ENCODE measurements at regions not wholly inside any gene's neighbourhood (a gene's known extent, or its start where the extent isn't known, plus 50 kb on each side); places are given as distances from the start of the nearest gene placed in this dataset.

- intact Hi-C loops (cut with DNase I; ENCODE audit: low total_unique reads), result no loop called here
- H3K4me1 ChIP-seq, result no peaks in the 10 kb centered on the region
- in situ Hi-C loops (cut with MboI; ENCODE audit: low pct_ligation_motif_present in 1 of 4, low pct_unique_long_range_greater_than_20kb in 1 of 4, low sequenced_read_pairs in 3 of 4), result no loop called here
- DNase-seq, result no peak
- no peaks in the 10 kb centered on the region for H3K36me3 ChIP-seq
- no peaks in the 10 kb centered on the region for H3K9me3 ChIP-seq
- TF ChIP-seq POLR2AphosphoS5 (IDR thresholded peaks at IDR 0.05) (no peak), POLR2A (IDR thresholded peaks at IDR 0.05) (no peak)
- TF ChIP-seq, protein P1, sequence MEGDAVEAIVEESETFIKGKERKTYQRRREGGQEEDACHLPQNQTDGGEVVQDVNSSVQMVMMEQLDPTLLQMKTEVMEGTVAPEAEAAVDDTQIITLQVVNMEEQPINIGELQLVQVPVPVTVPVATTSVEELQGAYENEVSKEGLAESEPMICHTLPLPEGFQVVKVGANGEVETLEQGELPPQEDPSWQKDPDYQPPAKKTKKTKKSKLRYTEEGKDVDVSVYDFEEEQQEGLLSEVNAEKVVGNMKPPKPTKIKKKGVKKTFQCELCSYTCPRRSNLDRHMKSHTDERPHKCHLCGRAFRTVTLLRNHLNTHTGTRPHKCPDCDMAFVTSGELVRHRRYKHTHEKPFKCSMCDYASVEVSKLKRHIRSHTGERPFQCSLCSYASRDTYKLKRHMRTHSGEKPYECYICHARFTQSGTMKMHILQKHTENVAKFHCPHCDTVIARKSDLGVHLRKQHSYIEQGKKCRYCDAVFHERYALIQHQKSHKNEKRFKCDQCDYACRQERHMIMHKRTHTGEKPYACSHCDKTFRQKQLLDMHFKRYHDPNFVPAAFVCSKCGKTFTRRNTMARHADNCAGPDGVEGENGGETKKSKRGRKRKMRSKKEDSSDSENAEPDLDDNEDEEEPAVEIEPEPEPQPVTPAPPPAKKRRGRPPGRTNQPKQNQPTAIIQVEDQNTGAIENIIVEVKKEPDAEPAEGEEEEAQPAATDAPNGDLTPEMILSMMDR (IDR thresholded peaks at IDR 0.05), result no peak
- H3K4me3 ChIP-seq, result no peak overlapping the region
- no peaks in the 10 kb centered on the region for H3K27me3 ChIP-seq
- 76 to 88% methylated on average over 5 of the region's 5 CpGs for WGBS, 2 donors (ENCODE audit: low coverage in 1 of 2)
- H3K27ac ChIP-seq, result no peak overlapping the region
Observed at GRCh38 chr2:77937366-77937765, 415.2 kb upstream of the LRRTM4 start.

- Histone ChIP-seq H3K4me1 (no peaks in the 10 kb centered on the region), H3K4me3 (no peak overlapping the region), H3K9me3 (no peaks in the 10 kb centered on the region), H3K36me3 (no peaks in the 10 kb centered on the region), H3K27me3 (no peaks in the 10 kb centered on the region), H3K27ac (no peak overlapping the region)
- intact Hi-C loops (cut with DNase I; ENCODE audit: low total_unique reads), result no loop called here
- DNase-seq, result no peak
- WGBS, 2 donors (ENCODE audit: low coverage in 1 of 2), result 45 to 46% methylated on average over 1 of the region's 1 CpG
- TF ChIP-seq POLR2A (IDR thresholded peaks at IDR 0.05) (no peak), POLR2AphosphoS5 (IDR thresholded peaks at IDR 0.05) (no peak), EP300 (IDR thresholded peaks at IDR 0.05; ENCODE audit: low read depth) (no peak)
- TF ChIP-seq, protein P1 (IDR thresholded peaks at IDR 0.05), result no peak
- in situ Hi-C loops (cut with MboI; ENCODE audit: low pct_ligation_motif_present in 1 of 4, low pct_unique_long_range_greater_than_20kb in 1 of 4, low sequenced_read_pairs in 3 of 4), result no loop called here
Observed at GRCh38 chr2:77938462-77938861, 416.3 kb upstream of the LRRTM4 start.

- Histone ChIP-seq H3K27me3 (no peaks in the 10 kb centered on the region), H3K9me3 (no peaks in the 10 kb centered on the region), H3K36me3 (no peaks in the 10 kb centered on the region), H3K27ac (no peak overlapping the region), H3K4me1 (no peaks in the 10 kb centered on the region), H3K4me3 (no peak overlapping the region)
- in situ Hi-C loops (cut with MboI; ENCODE audit: low pct_ligation_motif_present in 1 of 4, low pct_unique_long_range_greater_than_20kb in 1 of 4, low sequenced_read_pairs in 3 of 4) (no loop called here), intact Hi-C loops (cut with DNase I; ENCODE audit: low total_unique reads) (no loop called here)
- DNase-seq, result no peak
- TF ChIP-seq POLR2AphosphoS5 (IDR thresholded peaks at IDR 0.05), result no peak
- TF ChIP-seq POLR2A (IDR thresholded peaks at IDR 0.05), result no peak
- TF ChIP-seq, protein P1 (IDR thresholded peaks at IDR 0.05), result no peak
- TF ChIP-seq EP300 (IDR thresholded peaks at IDR 0.05; ENCODE audit: low read depth), result no peak
- WGBS, 2 donors (ENCODE audit: low coverage in 1 of 2), result 83 to 91% methylated on average over 1 of the region's 1 CpG
Observed at GRCh38 chr2:77939370-77939769, 417.2 kb upstream of the LRRTM4 start.

- intact Hi-C loops (cut with DNase I; ENCODE audit: low total_unique reads), result no loop called here
Observed at GRCh38 chr2:77939801-77940200, 417.6 kb upstream of the LRRTM4 start.

More at GRCh38 chr2:77939801-77940200, 417.6 kb upstream of the LRRTM4 start:
- DNase-seq, result no peak
- in situ Hi-C loops (cut with MboI; ENCODE audit: low pct_ligation_motif_present in 1 of 4, low pct_unique_long_range_greater_than_20kb in 1 of 4, low sequenced_read_pairs in 3 of 4), result no loop called here
- no peak overlapping the region for H3K4me3 ChIP-seq
- no peak overlapping the region for H3K27ac ChIP-seq
- H3K9me3 ChIP-seq, result no peaks in the 10 kb centered on the region
- H3K4me1 ChIP-seq, result no peaks in the 10 kb centered on the region
- no peaks in the 10 kb centered on the region for H3K27me3 ChIP-seq
- H3K36me3 ChIP-seq, result no peaks in the 10 kb centered on the region
- no peak for TF ChIP-seq POLR2AphosphoS5 (IDR thresholded peaks at IDR 0.05)
- TF ChIP-seq POLR2A (IDR thresholded peaks at IDR 0.05), result no peak
- no peak for TF ChIP-seq EP300 (IDR thresholded peaks at IDR 0.05; ENCODE audit: low read depth)
- TF ChIP-seq, protein P1 (IDR thresholded peaks at IDR 0.05), result no peak

All from transverse colon (tissue), 4 donors.